NCI-H1417 (cell line): ENCODE measurements at regions not wholly inside any gene's neighbourhood (a gene's known extent, or its start where the extent isn't known, plus 50 kb on each side); places are given as distances from the start of the nearest gene placed in this dataset.
"Not testable (repeated sequence)": the region's sequence is repeated elsewhere in the genome, so short reads cannot be mapped to it uniquely, and the experiment has no call there.

Experiments
- DNase-seq, 3 experiments: peaks; one replicate each; lab custom pipeline; 2025; lab: John Stamatoyannopoulos, UW

DNA sequence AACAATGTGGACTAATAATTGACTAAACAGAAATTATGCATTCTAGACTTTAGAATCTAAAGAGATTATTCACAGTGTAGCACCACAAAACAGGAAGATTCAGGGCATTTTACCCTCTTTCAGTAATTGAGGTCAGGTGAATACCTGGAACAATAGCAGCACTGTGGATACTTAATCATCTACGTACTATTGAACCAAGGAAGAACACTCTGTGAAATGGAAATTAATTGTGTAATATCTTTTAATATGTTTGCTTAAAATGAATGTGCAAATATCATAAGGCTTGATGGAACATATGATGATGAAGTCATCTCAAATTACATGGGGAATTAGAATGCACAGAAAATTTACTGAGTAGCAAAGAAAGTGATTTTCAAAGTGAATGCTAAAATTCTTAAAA lies 68.5 kb upstream of the MAP9 start:
- DNase-seq: peak in 2 of 3 experiments; percentile 18 to 77

- peak in 2 of 3 experiments; percentile 6 to 52 for DNase-seq
These were observed 68.0 kb upstream of the MAP9 start for GRCh38 chr4:155444721-155445120.

GRCh38 chr4:155442267-155443105 lies 65.7 kb upstream of the MAP9 start:
- peak; percentile 46 to 83 (median 52) for DNase-seq

DNA sequence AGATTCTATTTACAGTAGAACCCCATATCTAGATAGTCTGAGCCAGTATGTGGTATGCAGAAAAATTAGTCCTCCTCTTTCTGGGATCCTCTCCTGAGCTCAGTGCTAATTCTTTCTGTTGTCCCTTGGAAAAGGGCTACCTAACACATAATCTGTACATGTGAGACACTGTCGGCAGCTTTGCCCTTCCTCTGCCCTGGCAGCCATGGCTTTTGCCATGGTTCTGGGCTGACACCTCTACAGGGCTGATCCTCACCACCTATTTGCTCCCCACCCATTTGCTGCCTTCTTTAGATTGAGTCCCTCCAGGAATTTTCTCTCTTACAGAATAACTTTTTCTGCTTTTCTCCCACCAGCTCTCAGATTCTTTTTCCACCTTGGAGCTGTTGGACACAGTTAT lies 64.7 kb upstream of the MAP9 start:
- DNase-seq: no peak

DNA sequence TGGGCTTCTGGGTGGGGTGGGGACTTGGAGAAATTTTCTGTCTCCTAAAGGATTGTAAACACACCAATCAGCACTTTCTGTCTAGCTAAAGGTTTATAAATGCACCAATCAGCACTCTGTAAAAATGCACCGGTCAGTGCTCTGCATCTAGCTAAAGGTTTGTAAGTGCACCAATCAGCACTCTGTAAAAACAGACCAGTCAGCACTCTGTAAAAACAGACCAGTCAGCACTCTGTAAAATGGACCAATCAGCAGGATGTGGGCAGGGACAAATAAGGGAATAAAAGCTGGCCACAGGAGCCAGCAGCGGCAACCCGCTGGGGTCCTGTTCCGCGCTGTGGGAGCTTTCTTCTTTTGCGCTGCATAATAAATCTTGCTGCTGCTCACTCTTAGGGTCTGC lies 63.0 kb upstream of the MAP9 start:
- not testable (repeated sequence) for DNase-seq

DNA sequence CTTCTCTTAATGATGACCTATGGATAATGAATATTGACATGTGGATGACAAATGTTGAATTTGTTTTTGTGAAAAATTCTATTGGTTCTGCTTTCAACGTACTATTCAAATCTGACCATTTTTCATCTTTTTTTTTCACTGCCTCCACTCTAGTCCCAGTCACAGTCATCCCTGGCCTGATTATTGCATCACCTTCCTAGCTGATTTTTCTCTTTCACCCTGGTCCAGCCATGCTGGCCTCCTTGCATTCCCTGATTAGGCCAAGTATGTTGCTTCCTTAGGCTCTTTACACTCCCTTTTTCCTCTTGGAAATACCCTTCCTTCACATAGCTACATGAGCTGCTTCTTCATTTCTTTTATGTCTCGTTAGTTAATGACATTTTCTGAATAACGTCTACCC lies 58.1 kb upstream of the MAP9 start:
- no peak for DNase-seq

DNA sequence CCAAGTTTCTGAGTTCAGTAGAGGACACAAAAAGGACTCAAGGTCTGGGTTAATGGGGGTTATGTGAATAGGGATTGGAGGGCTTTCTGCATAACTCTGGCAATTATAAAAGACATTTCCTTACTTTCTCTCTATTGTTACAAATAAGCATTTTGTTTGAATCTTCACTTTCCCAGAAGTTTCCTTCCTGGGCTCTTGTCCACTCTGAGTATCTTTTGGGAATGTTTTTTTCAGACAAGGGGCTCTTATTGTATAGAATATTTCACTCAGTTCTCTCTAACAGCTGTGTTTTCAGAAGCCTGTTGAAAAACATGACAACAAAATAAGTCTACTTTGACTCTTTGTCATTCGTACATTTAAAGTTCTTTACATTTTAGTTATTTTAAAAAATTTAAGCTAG lies 57.6 kb upstream of the MAP9 start:
- DNase-seq: no peak

DNA sequence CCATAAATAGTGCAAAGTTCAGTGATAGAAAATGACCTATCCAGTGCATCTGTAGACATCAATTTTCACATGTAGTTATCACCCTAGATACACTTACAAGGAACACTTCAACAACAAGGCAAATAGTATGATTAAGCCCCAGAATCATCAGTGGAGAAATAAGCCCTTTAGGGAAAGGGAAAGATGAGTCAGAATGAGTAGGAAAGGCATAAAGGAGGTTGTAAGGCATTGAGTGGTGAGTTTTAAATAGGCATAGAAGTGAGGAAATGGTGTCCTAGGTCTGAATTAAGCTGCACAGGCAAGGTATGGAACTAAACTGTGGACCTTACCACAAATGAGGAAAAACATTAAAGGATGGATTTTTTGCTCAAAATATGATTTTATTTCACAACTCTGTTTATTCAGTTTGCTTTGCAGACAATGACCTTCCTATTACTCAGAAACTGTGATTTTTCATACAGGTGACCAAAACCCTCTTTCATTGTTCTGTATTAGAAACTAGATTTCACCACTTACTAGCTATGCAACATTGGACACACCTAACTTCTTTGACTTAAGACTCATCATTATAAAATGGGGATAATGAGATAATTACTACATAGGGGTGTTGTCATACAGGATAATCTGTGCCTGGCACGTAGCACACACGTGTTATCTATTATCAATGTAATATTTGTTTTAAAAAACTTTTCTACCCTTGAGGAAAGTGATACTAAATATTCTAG lies 57.0 kb upstream of the MAP9 start:
- no peak for DNase-seq

DNA sequence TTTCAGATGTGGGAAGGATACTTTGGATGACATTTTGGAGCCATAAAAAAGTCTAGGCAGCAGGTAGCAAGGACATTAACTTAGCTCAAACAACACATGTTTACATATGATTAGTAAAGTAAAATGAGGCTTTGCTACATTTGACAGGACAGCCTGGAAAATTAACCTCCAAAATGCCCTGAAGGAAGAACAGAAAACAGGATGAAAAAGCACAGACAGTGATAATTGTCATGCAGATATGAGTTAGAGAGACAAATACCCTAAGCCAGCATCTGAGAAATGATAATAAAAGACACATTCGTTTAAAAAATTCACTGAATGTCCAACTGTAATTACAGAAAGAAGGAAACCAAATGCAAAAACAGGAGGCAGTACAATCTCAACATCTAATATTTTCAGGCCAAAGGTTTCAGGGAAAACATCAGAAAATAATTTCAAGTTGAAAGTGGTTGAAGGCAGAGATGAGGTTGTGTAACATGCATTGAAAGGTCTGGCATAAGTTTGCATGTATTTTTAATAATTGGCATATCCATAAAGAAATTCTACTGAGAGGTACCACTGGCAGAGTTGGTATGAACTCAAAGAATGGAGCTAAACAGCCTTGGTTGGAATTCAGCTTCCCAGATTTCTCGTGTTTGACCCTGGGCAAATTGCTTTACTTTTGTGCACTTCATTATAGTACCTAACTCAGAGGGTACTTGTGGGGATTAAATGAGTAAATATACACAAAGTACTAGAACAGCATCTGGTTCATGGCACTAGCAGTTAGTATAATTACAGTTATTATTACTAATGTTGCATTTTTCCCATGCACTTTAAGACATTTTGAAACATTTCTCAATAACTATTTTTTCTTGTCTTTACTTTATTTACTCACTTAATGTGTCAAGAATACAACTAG lies 54.4 kb upstream of the MAP9 start:
- peak in 1 of 3 experiments; percentile 72 for DNase-seq

DNA sequence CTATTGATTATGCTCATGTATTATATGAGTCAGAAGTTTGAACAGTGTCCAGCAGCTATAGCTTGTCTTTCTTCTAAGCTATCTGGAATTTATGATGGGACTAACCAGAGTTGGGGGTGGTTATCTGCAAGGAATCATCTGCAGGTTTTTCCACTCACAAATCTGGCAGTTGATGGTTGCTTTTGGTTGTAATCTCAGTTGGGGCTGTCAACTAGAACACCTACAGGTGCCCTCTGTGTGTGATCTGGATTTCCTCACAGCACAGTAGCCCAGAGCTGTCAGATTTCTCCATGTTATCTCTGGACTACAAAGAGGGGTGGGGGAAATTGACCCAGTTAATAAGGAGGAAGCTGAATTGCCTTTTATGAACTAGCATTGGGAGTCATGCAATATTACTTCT lies 51.4 kb upstream of the MAP9 start:
- no peak for DNase-seq

- peak in 1 of 3 experiments; percentile 13 for DNase-seq
These were observed 50.2 kb upstream of the MAP9 start for GRCh38 chr4:155426953-155427352.
